ENCODE measurements at regions not wholly inside any gene's neighbourhood (a gene's known extent, or its start where the extent isn't known, plus 50 kb on each side); places are given as distances from the start of the nearest gene placed in this dataset.

DNA sequence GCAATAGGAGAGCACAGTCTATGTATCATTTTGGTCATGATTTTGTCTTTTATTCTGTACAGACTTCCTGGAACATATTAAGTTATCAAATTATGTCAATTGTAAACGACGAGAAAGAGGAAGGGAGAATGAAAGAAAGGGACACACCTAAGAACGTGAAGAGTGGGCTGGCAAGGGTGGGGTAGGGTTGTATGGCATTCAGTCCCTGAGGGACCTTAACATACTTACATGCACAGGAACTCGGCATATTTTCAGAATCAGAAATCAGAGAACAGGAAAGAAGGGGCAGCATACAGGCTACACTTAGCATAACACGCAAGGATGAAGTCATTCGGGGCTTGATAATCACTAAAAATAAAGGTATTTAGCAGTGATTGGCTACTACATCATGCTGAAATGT is 1375.0 kb upstream of the ADGRL3 start:
- no peaks in the 10 kb centered on the region for H3K36me3 ChIP-seq
- H3K4me1 ChIP-seq, result no peaks in the 10 kb centered on the region
- H3K27ac ChIP-seq, result no peak overlapping the region
- H3K4me3 ChIP-seq, result no peak overlapping the region
- DNase-seq, result no peak
- TF ChIP-seq POLR2AphosphoS5 (IDR thresholded peaks at IDR 0.05) (no peak), EP300 (IDR thresholded peaks at IDR 0.05) (no peak), POLR2A (IDR thresholded peaks at IDR 0.05) (no peak)
- TF ChIP-seq, protein P1, sequence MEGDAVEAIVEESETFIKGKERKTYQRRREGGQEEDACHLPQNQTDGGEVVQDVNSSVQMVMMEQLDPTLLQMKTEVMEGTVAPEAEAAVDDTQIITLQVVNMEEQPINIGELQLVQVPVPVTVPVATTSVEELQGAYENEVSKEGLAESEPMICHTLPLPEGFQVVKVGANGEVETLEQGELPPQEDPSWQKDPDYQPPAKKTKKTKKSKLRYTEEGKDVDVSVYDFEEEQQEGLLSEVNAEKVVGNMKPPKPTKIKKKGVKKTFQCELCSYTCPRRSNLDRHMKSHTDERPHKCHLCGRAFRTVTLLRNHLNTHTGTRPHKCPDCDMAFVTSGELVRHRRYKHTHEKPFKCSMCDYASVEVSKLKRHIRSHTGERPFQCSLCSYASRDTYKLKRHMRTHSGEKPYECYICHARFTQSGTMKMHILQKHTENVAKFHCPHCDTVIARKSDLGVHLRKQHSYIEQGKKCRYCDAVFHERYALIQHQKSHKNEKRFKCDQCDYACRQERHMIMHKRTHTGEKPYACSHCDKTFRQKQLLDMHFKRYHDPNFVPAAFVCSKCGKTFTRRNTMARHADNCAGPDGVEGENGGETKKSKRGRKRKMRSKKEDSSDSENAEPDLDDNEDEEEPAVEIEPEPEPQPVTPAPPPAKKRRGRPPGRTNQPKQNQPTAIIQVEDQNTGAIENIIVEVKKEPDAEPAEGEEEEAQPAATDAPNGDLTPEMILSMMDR (IDR thresholded peaks at IDR 0.05), result no peak
- no peaks in the 10 kb centered on the region for H3K9me3 ChIP-seq
- intact Hi-C loops (cut with DNase I; ENCODE audit: low total_unique reads), result no loop called here
- H3K27me3 ChIP-seq, result no peaks in the 10 kb centered on the region
- 69 to 76% (median 71%) methylated on average over 6 of the region's 6 CpGs for WGBS, 5 donors

DNA sequence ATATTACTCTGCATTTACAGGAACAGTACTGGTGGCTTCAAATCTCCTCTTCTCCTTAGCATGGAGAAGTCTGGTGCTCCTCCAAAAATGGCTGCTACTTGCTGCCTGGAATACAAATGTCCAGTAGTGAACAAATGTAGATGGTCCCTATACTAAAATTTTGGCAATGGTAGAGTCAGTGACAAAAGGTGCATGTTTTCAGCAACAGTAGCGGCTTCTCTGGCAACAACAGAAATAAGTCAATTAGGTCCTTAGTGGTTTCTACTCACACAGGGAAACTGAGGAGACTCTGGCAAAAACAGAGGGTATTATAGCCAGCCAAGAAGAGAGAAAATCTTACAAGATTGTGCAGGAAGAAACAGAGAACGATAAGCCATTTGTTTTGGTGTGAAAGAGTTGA is 1368.4 kb upstream of the ADGRL3 start:
- 50 to 81% (median 71%) methylated on average over 2 of the region's 2 CpGs for WGBS, 5 donors
- no peak for DNase-seq

DNA sequence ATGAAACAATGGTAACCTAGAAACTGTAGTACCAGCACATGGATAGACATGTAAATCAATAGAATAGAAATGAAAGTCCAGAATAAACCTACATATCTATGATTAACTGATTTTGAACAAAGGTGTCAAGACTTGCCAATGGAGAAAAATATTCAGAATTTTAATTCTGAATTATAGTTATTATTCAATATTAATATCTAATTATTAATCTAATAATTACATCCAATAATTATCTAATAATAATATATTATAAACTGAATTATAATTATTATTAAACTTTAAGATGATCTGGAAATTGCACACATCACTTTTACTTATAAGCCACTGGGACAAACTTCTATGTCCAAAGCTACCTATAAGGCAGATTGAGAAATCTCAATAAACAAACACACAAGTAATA is 1365.2 kb upstream of the ADGRL3 start:
- Histone ChIP-seq H3K9me3 (no peaks in the 10 kb centered on the region), H3K36me3 (no peaks in the 10 kb centered on the region), H3K4me1 (no peaks in the 10 kb centered on the region)

More for the DNA sequence above, 1368.4 kb upstream of the ADGRL3 start:
- no peaks in the 10 kb centered on the region for H3K9me3 ChIP-seq
- TF ChIP-seq EP300 (IDR thresholded peaks at IDR 0.05) (no peak), POLR2AphosphoS5 (IDR thresholded peaks at IDR 0.05) (no peak), POLR2A (IDR thresholded peaks at IDR 0.05) (no peak)
- TF ChIP-seq, protein P1 (IDR thresholded peaks at IDR 0.05), result no peak
- H3K27ac ChIP-seq, result no peak overlapping the region
- no peaks in the 10 kb centered on the region for H3K36me3 ChIP-seq
- intact Hi-C loops (cut with DNase I; ENCODE audit: low total_unique reads), result no loop called here
- no peak overlapping the region for H3K4me3 ChIP-seq
- no peaks in the 10 kb centered on the region for H3K4me1 ChIP-seq
- H3K27me3 ChIP-seq, result no peaks in the 10 kb centered on the region

DNA sequence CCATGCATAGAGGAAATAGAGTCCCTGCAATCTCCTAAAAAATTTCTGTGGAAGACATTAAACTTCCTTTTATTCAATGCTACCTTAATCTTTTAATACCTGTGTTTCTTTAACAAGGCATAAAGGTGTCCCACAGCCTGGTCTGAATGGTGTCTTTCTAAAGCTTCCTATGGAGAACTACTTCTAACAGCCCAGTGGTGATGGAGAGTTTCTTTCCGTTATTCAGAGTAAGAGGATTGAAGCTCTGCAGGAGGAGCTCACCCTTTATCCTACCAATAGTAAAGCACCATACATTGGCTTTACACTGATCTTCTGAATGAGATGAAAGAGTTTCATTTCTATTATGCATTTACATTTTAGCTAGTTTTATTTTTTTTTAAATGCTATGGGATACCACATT is 1362.4 kb upstream of the ADGRL3 start:
- H3K27ac ChIP-seq, result no peak overlapping the region
- no peaks in the 10 kb centered on the region for H3K36me3 ChIP-seq
- no peaks in the 10 kb centered on the region for H3K9me3 ChIP-seq
- H3K4me3 ChIP-seq, result no peak overlapping the region
- TF ChIP-seq EP300 (IDR thresholded peaks at IDR 0.05), result no peak
- TF ChIP-seq POLR2AphosphoS5 (IDR thresholded peaks at IDR 0.05), result no peak
- TF ChIP-seq, protein P1 (IDR thresholded peaks at IDR 0.05), result no peak
- no peak for TF ChIP-seq POLR2A (IDR thresholded peaks at IDR 0.05)
- 75 to 85% (median 81%) methylated on average over 1 of the region's 1 CpG for WGBS, 5 donors
- H3K27me3 ChIP-seq, result no peaks in the 10 kb centered on the region
- H3K4me1 ChIP-seq, result no peaks in the 10 kb centered on the region
- DNase-seq, result no peak
- intact Hi-C loops (cut with DNase I; ENCODE audit: low total_unique reads), result no loop called here

More for the DNA sequence above, 1365.2 kb upstream of the ADGRL3 start:
- Histone ChIP-seq H3K27me3 (no peaks in the 10 kb centered on the region), H3K27ac (no peak overlapping the region), H3K4me3 (no peak overlapping the region)
- intact Hi-C loops (cut with DNase I; ENCODE audit: low total_unique reads), result no loop called here
- DNase-seq, result no peak
- TF ChIP-seq POLR2A (IDR thresholded peaks at IDR 0.05) (no peak), EP300 (IDR thresholded peaks at IDR 0.05) (no peak), POLR2AphosphoS5 (IDR thresholded peaks at IDR 0.05) (no peak)
- TF ChIP-seq, protein P1 (IDR thresholded peaks at IDR 0.05), result no peak
